ENCODE measurements at regions not wholly inside any gene's neighbourhood (a gene's known extent, or its start where the extent isn't known, plus 50 kb on each side); places are given as distances from the start of the nearest gene placed in this dataset.
A peak's percentile ranks its signal among the peaks of the same experiment; 100 is the strongest.
"Not testable (repeated sequence)": the region's sequence is repeated elsewhere in the genome, so short reads cannot be mapped to it uniquely, and the experiment has no call there.

- peak overlapping the region in 2 of 3 donors; percentile 88 to 90 for H3K27ac Mint-ChIP-seq
Measured at GRCh38 chr5:176133877-176134276, 104.3 kb upstream of the SIMC1 start.

GRCh38 chr5:176134529-176135223 is 103.5 kb upstream of the SIMC1 start:
- Mint-ChIP-seq H3K27ac (peak overlapping the region in 2 of 3 donors; percentile 52 to 88), H3K27me3 (peaks cover 52% of the 10 kb centered on the region), H3K36me3 (no peaks in the 10 kb centered on the region), H3K4me3 (peak overlapping the region in 3 of 4 donors; percentile 83 to 89 (median 89)), H3K9me3 (peaks cover 0 to 4% (median 0%) of the 10 kb centered on the region in 7 donors), H3K4me1 (peaks cover 4 to 18% (median 9%) of the 10 kb centered on the region in 4 donors)
- no peak overlapping the region for H3K27ac ChIP-seq (ENCODE audit: insufficient read depth, low read length, poor library complexity, severe bottlenecking)
- H3K4me3 ChIP-seq (ENCODE audit: low read depth, low read length) = no peak overlapping the region
- peaks cover 13% of the 10 kb centered on the region for H3K4me1 ChIP-seq (ENCODE audit: control insufficient read depth, insufficient read depth, low read length, poor library complexity, severe bottlenecking)
- H3K36me3 ChIP-seq (ENCODE audit: control insufficient read depth, insufficient read depth, low read length) = no peaks in the 10 kb centered on the region
- no peak for ATAC-seq (ENCODE audit: low read depth in 2 of 2)
- no peaks in the 10 kb centered on the region for H3K27me3 ChIP-seq (ENCODE audit: control insufficient read depth, insufficient read depth, low read length)
- H3K9me3 ChIP-seq (ENCODE audit: control insufficient read depth in 2 of 2, low read length in 2 of 2) = no peaks in the 10 kb centered on the region
- DNase-seq = no peak

More at GRCh38 chr5:176133877-176134276, 104.3 kb upstream of the SIMC1 start:
- Histone ChIP-seq H3K4me1 (ENCODE audit: control insufficient read depth, insufficient read depth, low read length, poor library complexity, severe bottlenecking) (peaks cover 13% of the 10 kb centered on the region), H3K4me3 (ENCODE audit: low read depth, low read length) (peak overlapping the region; percentile 52), H3K9me3 (ENCODE audit: control insufficient read depth in 2 of 2, low read length in 2 of 2) (no peaks in the 10 kb centered on the region), H3K27me3 (ENCODE audit: control insufficient read depth, insufficient read depth, low read length) (no peaks in the 10 kb centered on the region), H3K27ac (ENCODE audit: insufficient read depth, low read length, poor library complexity, severe bottlenecking) (no peak overlapping the region), H3K36me3 (ENCODE audit: control insufficient read depth, insufficient read depth, low read length) (no peaks in the 10 kb centered on the region)
- Mint-ChIP-seq H3K4me3 (peak overlapping the region; percentile 52 to 89 (median 86)), H3K36me3 (no peaks in the 10 kb centered on the region), H3K9me3 (peaks cover 0 to 4% (median 0%) of the 10 kb centered on the region in 7 donors), H3K27me3 (peaks cover 44% of the 10 kb centered on the region), H3K4me1 (peaks cover 4 to 18% (median 9%) of the 10 kb centered on the region in 4 donors)
- DNase-seq = no peak
- ATAC-seq (ENCODE audit: low read depth in 2 of 2) = peak in 1 of 2 donors; percentile 34

GRCh38 chr5:176140138-176140537 is 98.1 kb upstream of the SIMC1 start:
- H3K27me3 Mint-ChIP-seq = peaks cover 42% of the 10 kb centered on the region
- DNase-seq = peak in 1 of 3 donors; percentile 25
- H3K4me1 Mint-ChIP-seq; H3K4me3 ChIP-seq (ENCODE audit: low read depth, low read length); H3K9me3 ChIP-seq (ENCODE audit: control insufficient read depth in 2 of 2, low read length in 2 of 2); H3K36me3 Mint-ChIP-seq; H3K27me3 ChIP-seq (ENCODE audit: control insufficient read depth, insufficient read depth, low read length); ATAC-seq (ENCODE audit: low read depth in 2 of 2); H3K4me3 Mint-ChIP-seq; H3K27ac Mint-ChIP-seq; H3K36me3 ChIP-seq (ENCODE audit: control insufficient read depth, insufficient read depth, low read length); H3K4me1 ChIP-seq (ENCODE audit: control insufficient read depth, insufficient read depth, low read length, poor library complexity, severe bottlenecking); H3K27ac ChIP-seq (ENCODE audit: insufficient read depth, low read length, poor library complexity, severe bottlenecking): not testable (repeated sequence)
- peaks cover 0 to 18% (median 8%) of the 10 kb centered on the region in 7 donors for H3K9me3 Mint-ChIP-seq

GRCh38 chr5:176144508-176144907 is 93.7 kb upstream of the SIMC1 start:
- no peaks in the 10 kb centered on the region for H3K36me3 ChIP-seq (ENCODE audit: control insufficient read depth, insufficient read depth, low read length)
- DNase-seq = no peak
- H3K4me3 ChIP-seq (ENCODE audit: low read depth, low read length) = no peak overlapping the region
- no peaks in the 10 kb centered on the region for H3K4me1 ChIP-seq (ENCODE audit: control insufficient read depth, insufficient read depth, low read length, poor library complexity, severe bottlenecking)
- Mint-ChIP-seq H3K4me1 (no peaks in the 10 kb centered on the region), H3K27ac (no peak overlapping the region), H3K27me3 (peaks cover 34% of the 10 kb centered on the region), H3K9me3 (peaks cover 0 to 18% (median 8%) of the 10 kb centered on the region in 7 donors), H3K4me3 (no peak overlapping the region), H3K36me3 (no peaks in the 10 kb centered on the region)
- H3K27me3 ChIP-seq (ENCODE audit: control insufficient read depth, insufficient read depth, low read length) = peaks cover 14% of the 10 kb centered on the region
- H3K9me3 ChIP-seq (ENCODE audit: control insufficient read depth in 2 of 2, low read length in 2 of 2) = no peaks in the 10 kb centered on the region
- ATAC-seq (ENCODE audit: low read depth in 2 of 2) = no peak
- no peak overlapping the region for H3K27ac ChIP-seq (ENCODE audit: insufficient read depth, low read length, poor library complexity, severe bottlenecking)

- H3K4me3 ChIP-seq (ENCODE audit: low read depth, low read length); H3K27me3 ChIP-seq (ENCODE audit: control insufficient read depth, insufficient read depth, low read length); H3K36me3 Mint-ChIP-seq; H3K9me3 Mint-ChIP-seq; H3K4me3 Mint-ChIP-seq; H3K4me1 Mint-ChIP-seq; H3K27ac ChIP-seq (ENCODE audit: insufficient read depth, low read length, poor library complexity, severe bottlenecking); ATAC-seq (ENCODE audit: low read depth in 2 of 2); H3K36me3 ChIP-seq (ENCODE audit: control insufficient read depth, insufficient read depth, low read length); H3K4me1 ChIP-seq (ENCODE audit: control insufficient read depth, insufficient read depth, low read length, poor library complexity, severe bottlenecking); H3K9me3 ChIP-seq (ENCODE audit: control insufficient read depth in 2 of 2, low read length in 2 of 2); DNase-seq: not testable (repeated sequence)
- peak overlapping the region in 1 of 3 donors; percentile 1 for H3K27ac Mint-ChIP-seq
- peaks cover 33% of the 10 kb centered on the region for H3K27me3 Mint-ChIP-seq
Measured at GRCh38 chr5:176149948-176150347, 88.3 kb upstream of the SIMC1 start.

GRCh38 chr5:176151281-176151680 is 86.9 kb upstream of the SIMC1 start:
- Histone ChIP-seq H3K27me3 (ENCODE audit: control insufficient read depth, insufficient read depth, low read length) (peaks cover 11% of the 10 kb centered on the region), H3K9me3 (ENCODE audit: control insufficient read depth in 2 of 2, low read length in 2 of 2) (no peaks in the 10 kb centered on the region), H3K4me1 (ENCODE audit: control insufficient read depth, insufficient read depth, low read length, poor library complexity, severe bottlenecking) (no peaks in the 10 kb centered on the region), H3K4me3 (ENCODE audit: low read depth, low read length) (no peak overlapping the region), H3K36me3 (ENCODE audit: control insufficient read depth, insufficient read depth, low read length) (no peaks in the 10 kb centered on the region), H3K27ac (ENCODE audit: insufficient read depth, low read length, poor library complexity, severe bottlenecking) (no peak overlapping the region)
- ATAC-seq (ENCODE audit: low read depth in 2 of 2) (no peak), DNase-seq (no peak)
- Mint-ChIP-seq H3K9me3 (peaks cover 0 to 3% (median 0%) of the 10 kb centered on the region in 7 donors), H3K27me3 (peaks cover 31% of the 10 kb centered on the region), H3K27ac (no peak overlapping the region), H3K4me1 (no peaks in the 10 kb centered on the region), H3K36me3 (no peaks in the 10 kb centered on the region), H3K4me3 (no peak overlapping the region)

GRCh38 chr5:176152191-176152929 is 85.9 kb upstream of the SIMC1 start:
- Histone ChIP-seq H3K36me3 (ENCODE audit: control insufficient read depth, insufficient read depth, low read length) (no peaks in the 10 kb centered on the region), H3K9me3 (ENCODE audit: control insufficient read depth in 2 of 2, low read length in 2 of 2) (no peaks in the 10 kb centered on the region), H3K27ac (ENCODE audit: insufficient read depth, low read length, poor library complexity, severe bottlenecking) (no peak overlapping the region), H3K4me3 (ENCODE audit: low read depth, low read length) (no peak overlapping the region), H3K27me3 (ENCODE audit: control insufficient read depth, insufficient read depth, low read length) (peaks cover 13% of the 10 kb centered on the region), H3K4me1 (ENCODE audit: control insufficient read depth, insufficient read depth, low read length, poor library complexity, severe bottlenecking) (no peaks in the 10 kb centered on the region)
- H3K27me3 Mint-ChIP-seq = peaks cover 30% of the 10 kb centered on the region
- no peaks in the 10 kb centered on the region for H3K36me3 Mint-ChIP-seq
- DNase-seq (no peak), ATAC-seq (ENCODE audit: low read depth in 2 of 2) (no peak)
- H3K27ac Mint-ChIP-seq = no peak overlapping the region
- H3K4me1 Mint-ChIP-seq = no peaks in the 10 kb centered on the region
- H3K9me3 Mint-ChIP-seq = peaks cover 0 to 2% (median 0%) of the 10 kb centered on the region in 7 donors
- H3K4me3 Mint-ChIP-seq = no peak overlapping the region

All from CD4-positive, CD25-positive, alpha-beta regulatory T cell (primary cell).